ENCODE measurements at regions not wholly inside any gene's neighbourhood (a gene's known extent, or its start where the extent isn't known, plus 50 kb on each side); places are given as distances from the start of the nearest gene placed in this dataset.

- no peaks in the 10 kb centered on the region for H3K4me1 ChIP-seq
- intact Hi-C loops (cut with micrococcal nuclease) = no loop called here
- H3K9me3 ChIP-seq (replicated peaks) = peaks cover 10% of the 10 kb centered on the region
- no peak overlapping the region for H3K27ac ChIP-seq (replicated peaks)
- H3K36me3 ChIP-seq = no peaks in the 10 kb centered on the region
- no peak for TF ChIP-seq CTCF (IDR thresholded peaks at IDR 0.05; ENCODE audit: borderline replicate concordance)
- DNase-seq = no peak
- H3K27me3 ChIP-seq (ENCODE audit: low read depth) = no peaks in the 10 kb centered on the region
- no peak overlapping the region for H3K4me3 ChIP-seq
These were observed 216.6 kb upstream of the GRM7 start for GRCh38 chr3:6644070-6644929.

- no peaks in the 10 kb centered on the region for H3K27me3 ChIP-seq (ENCODE audit: low read depth)
- no peak overlapping the region for H3K4me3 ChIP-seq
- DNase-seq = no peak
- no peak for TF ChIP-seq CTCF (IDR thresholded peaks at IDR 0.05; ENCODE audit: borderline replicate concordance)
- H3K27ac ChIP-seq (replicated peaks) = no peak overlapping the region
- H3K9me3 ChIP-seq (replicated peaks) = peaks cover 30% of the 10 kb centered on the region
- H3K4me1 ChIP-seq = no peaks in the 10 kb centered on the region
- intact Hi-C loops (cut with micrococcal nuclease) = no loop called here
- no peaks in the 10 kb centered on the region for H3K36me3 ChIP-seq
These were observed 206.2 kb upstream of the GRM7 start for GRCh38 chr3:6654670-6655069.

- Histone ChIP-seq H3K4me3 (no peak overlapping the region), H3K27ac (replicated peaks) (no peak overlapping the region), H3K27me3 (ENCODE audit: low read depth) (no peaks in the 10 kb centered on the region), H3K36me3 (no peaks in the 10 kb centered on the region), H3K9me3 (replicated peaks) (peaks cover 30% of the 10 kb centered on the region), H3K4me1 (no peaks in the 10 kb centered on the region)
- TF ChIP-seq CTCF (IDR thresholded peaks at IDR 0.05; ENCODE audit: borderline replicate concordance) = no peak
- intact Hi-C loops (cut with micrococcal nuclease) = no loop called here
- no peak for DNase-seq
These were observed 205.6 kb upstream of the GRM7 start for GRCh38 chr3:6655275-6655674.

GRCh38 chr3:6657591-6657990 lies 203.3 kb upstream of the GRM7 start:
- Histone ChIP-seq H3K27ac (replicated peaks) (no peak overlapping the region), H3K36me3 (no peaks in the 10 kb centered on the region), H3K4me3 (no peak overlapping the region), H3K4me1 (no peaks in the 10 kb centered on the region), H3K27me3 (ENCODE audit: low read depth) (no peaks in the 10 kb centered on the region), H3K9me3 (replicated peaks) (peaks cover 45% of the 10 kb centered on the region)
- TF ChIP-seq CTCF (IDR thresholded peaks at IDR 0.05; ENCODE audit: borderline replicate concordance) = no peak
- no peak for DNase-seq
- intact Hi-C loops (cut with micrococcal nuclease) = no loop called here

- H3K9me3 ChIP-seq (replicated peaks) = peaks cover 22% of the 10 kb centered on the region
These were observed 193.6 kb upstream of the GRM7 start for GRCh38 chr3:6667354-6667753.

More at GRCh38 chr3:6667354-6667753, 193.6 kb upstream of the GRM7 start:
- TF ChIP-seq CTCF (IDR thresholded peaks at IDR 0.05; ENCODE audit: borderline replicate concordance) = no peak
- H3K27ac ChIP-seq (replicated peaks) = no peak overlapping the region
- H3K27me3 ChIP-seq (ENCODE audit: low read depth) = no peaks in the 10 kb centered on the region
- no peaks in the 10 kb centered on the region for H3K36me3 ChIP-seq
- H3K4me3 ChIP-seq = no peak overlapping the region
- no peaks in the 10 kb centered on the region for H3K4me1 ChIP-seq
- intact Hi-C loops (cut with micrococcal nuclease) = no loop called here
- no peak for DNase-seq

Data from left ventricle myocardium inferior (tissue), 1 donor.